IMR-90 (cell line): ENCODE measurements at regions not wholly inside any gene's neighbourhood (a gene's known extent, or its start where the extent isn't known, plus 50 kb on each side); places are given as distances from the start of the nearest gene placed in this dataset.

ENCODE experiments used
- ATAC-seq: fragments of 200-7000 bp; cut with Tn5 transposase; 2 replicates; pipeline ENCODE4 v1.9.1; 2020; ENCODE audit warnings: low read depth, mild to moderate bottlenecking, moderate library complexity
- BruUV-seq: library from RNA; stranded (reverse); fragments of 400-500 nt; replicated peaks from 2 replicates; lab custom pipeline; 2021; lab: Mats Ljungman, UMichigan
- CTCF ChIA-PET: fragments of 300-600 bp; formaldehyde crosslinking; extraction: SDS; loops from one replicate; lab custom pipeline; 2021; ENCODE audit warnings: antibody characterized with exemption; lab: Yijun Ruan, JAX
- POLR2A ChIA-PET: fragments of 300-600 bp; sonication (Branson Sonifier 250); formaldehyde crosslinking; loops from one replicate; lab custom pipeline; 2022; ENCODE audit warnings: antibody characterized with exemption; ENCODE audit not compliant: unreplicated experiment; lab: Charles Lee
- DNase-seq: peaks from one replicate; pipeline ENCODE4 v3.0.0; 2013
- H2AFZ ChIP-seq: replicated peaks from 2 replicates; pipeline ENCODE3; 2013; ENCODE audit warnings: low read length, mild to moderate bottlenecking; ENCODE audit not compliant: poor library complexity
- H2AK5ac ChIP-seq: 2 replicates; pipeline ENCODE4 v1.6.1; 2013; ENCODE audit warnings: low read depth, low read length, inconsistent platforms
- H2AK9ac ChIP-seq: replicated peaks from 2 replicates; pipeline ENCODE3; 2013; ENCODE audit warnings: mild to moderate bottlenecking, low read depth, low read length, moderate library complexity; ENCODE audit not compliant: poor library complexity
- H2BK120ac ChIP-seq: 2 replicates; pipeline ENCODE4 v1.6.1; 2013; ENCODE audit warnings: low read depth, low read length, inconsistent platforms
- H2BK15ac ChIP-seq: 3 replicates; pipeline ENCODE4 v1.6.1; 2013; ENCODE audit warnings: low read depth, low read length, inconsistent platforms
- H2BK20ac ChIP-seq: 2 replicates; pipeline ENCODE4 v1.6.1; 2013; ENCODE audit warnings: low read depth, mild to moderate bottlenecking, inconsistent platforms, low read length, moderate library complexity
- H2BK5ac ChIP-seq: 2 replicates; pipeline ENCODE4 v1.6.1; 2013; ENCODE audit warnings: mild to moderate bottlenecking, low read depth, low read length, inconsistent platforms; ENCODE audit not compliant: poor library complexity, severe bottlenecking
- H3K14ac ChIP-seq: replicated peaks from 2 replicates; pipeline ENCODE4 v1.6.1; 2013; ENCODE audit warnings: low read depth, low read length, inconsistent platforms
- H3K18ac ChIP-seq: 2 replicates; pipeline ENCODE4 v1.6.1; 2013; ENCODE audit warnings: low read depth, low read length, control low read depth
- H3K23ac ChIP-seq: 2 replicates; pipeline ENCODE4 v1.6.1; 2013; ENCODE audit warnings: low read depth, low read length, inconsistent platforms
- H3K27ac ChIP-seq: 2 replicates; pipeline ENCODE4 v1.5.1; 2013; ENCODE audit warnings: mild to moderate bottlenecking, control low read depth, low read length; ENCODE audit not compliant: insufficient read depth
- H3K27me3 ChIP-seq: 2 replicates; pipeline ENCODE4 v1.6.1; 2013; ENCODE audit warnings: low read length; ENCODE audit not compliant: control insufficient read depth, insufficient read depth
- H3K36me3 ChIP-seq: 2 replicates; pipeline ENCODE4 v1.6.1; 2013; ENCODE audit warnings: low read length, mixed read lengths; ENCODE audit not compliant: control insufficient read depth, insufficient read depth
- H3K4ac ChIP-seq: 2 replicates; pipeline ENCODE4 v1.6.1; 2013; ENCODE audit warnings: low read depth, low read length, inconsistent platforms
- H3K4me1 ChIP-seq: 2 replicates; pipeline ENCODE4 v1.6.1; 2013; ENCODE audit warnings: low read length, mixed read lengths; ENCODE audit not compliant: control insufficient read depth, insufficient read depth
- H3K4me2 ChIP-seq: 2 replicates; pipeline ENCODE4 v1.6.1; 2013; ENCODE audit warnings: low read depth, mild to moderate bottlenecking, control low read depth, low read length, moderate library complexity
- H3K4me3 ChIP-seq: 2 replicates; pipeline ENCODE4 v1.5.1; 2013; ENCODE audit warnings: low read depth, mild to moderate bottlenecking, control low read depth, low read length, moderate library complexity; ENCODE audit not compliant: insufficient read depth
- H3K56ac ChIP-seq: 2 replicates; pipeline ENCODE4 v1.6.1; 2013; ENCODE audit warnings: low read length, inconsistent platforms; ENCODE audit not compliant: insufficient read depth; ENCODE audit errors: extremely low read depth
- H3K79me1 ChIP-seq, 2 experiments: 2 replicates each; pipeline ENCODE4 v1.6.1; 2013; ENCODE audit warnings: low read length in 2 of 2, inconsistent platforms in 1 of 2, low read depth in 1 of 2
- H3K9ac ChIP-seq: 2 replicates; pipeline ENCODE4 v1.6.1; 2013; ENCODE audit warnings: low read depth, low read length, control low read depth
- H3K9me1 ChIP-seq: 2 replicates; pipeline ENCODE4 v1.6.1; 2013; ENCODE audit warnings: low read length, inconsistent platforms; ENCODE audit not compliant: insufficient read depth
- H3K9me3 ChIP-seq: 2 replicates; pipeline ENCODE4 v1.6.1; 2013; ENCODE audit warnings: low read length; ENCODE audit not compliant: control insufficient read depth, insufficient read depth
- H4K20me1 ChIP-seq: 2 replicates; pipeline ENCODE4 v1.6.1; 2013; ENCODE audit warnings: low read length, inconsistent platforms; ENCODE audit not compliant: insufficient read depth
- H4K5ac ChIP-seq: 2 replicates; pipeline ENCODE4 v1.6.1; 2013; ENCODE audit warnings: mild to moderate bottlenecking, low read depth, low read length, control low read depth
- H4K8ac ChIP-seq, 2 experiments: 2 replicates each; pipeline ENCODE4 v1.6.1; 2013; ENCODE audit warnings: low read depth in 2 of 2, low read length in 2 of 2, control low read depth in 1 of 2, inconsistent platforms in 1 of 2
- H4K91ac ChIP-seq: 2 replicates; pipeline ENCODE4 v1.6.1; 2013; ENCODE audit warnings: low read depth, low read length, inconsistent platforms; ENCODE audit not compliant: insufficient read depth
- BHLHE40 ChIP-seq: fragments of 150-350 bp; IDR thresholded peaks from 2 replicates; pipeline ENCODE4 v1.6.1; 2016; ENCODE audit warnings: mild to moderate bottlenecking, low read depth, low read length
- CHD1 ChIP-seq: IDR thresholded peaks from 2 replicates; pipeline ENCODE4 v1.6.1; 2012; ENCODE audit warnings: low read depth, low read length, improper control_type of control experiment
- ELK1 ChIP-seq: fragments of 150-350 bp; IDR thresholded peaks from 2 replicates; pipeline ENCODE4 v1.6.1; 2016; ENCODE audit warnings: low read depth, mild to moderate bottlenecking, low read length, moderate library complexity, borderline replicate concordance
- FOS ChIP-seq: fragments of 150-350 bp; IDR thresholded peaks from 2 replicates; pipeline ENCODE4 v1.6.1; 2016; ENCODE audit warnings: low read depth, low read length
- MAFK ChIP-seq: IDR thresholded peaks from 2 replicates; pipeline ENCODE4 v1.6.1; 2012; ENCODE audit warnings: low read depth, low read length, improper control_type of control experiment
- MAZ ChIP-seq: IDR thresholded peaks from 2 replicates; pipeline ENCODE4 v1.6.1; 2012; ENCODE audit warnings: low read depth, mild to moderate bottlenecking, low read length, improper control_type of control experiment, moderate library complexity, borderline replicate concordance
- POLR2A ChIP-seq: IDR thresholded peaks from 2 replicates; pipeline ENCODE4 v1.6.1; 2012; ENCODE audit warnings: mild to moderate bottlenecking, low read depth, low read length
- RAD21 ChIP-seq: IDR thresholded peaks from 2 replicates; pipeline ENCODE4 v1.6.1; 2012; ENCODE audit warnings: low read length, improper control_type of control experiment
- RCOR1 ChIP-seq: IDR thresholded peaks from 2 replicates; pipeline ENCODE4 v1.6.1; 2012; ENCODE audit warnings: mild to moderate bottlenecking, low read length, improper control_type of control experiment; ENCODE audit not compliant: insufficient replicate concordance
- SMC3 ChIP-seq: fragments of 150-350 bp; IDR thresholded peaks from 2 replicates; pipeline ENCODE4 v1.6.1; 2016; ENCODE audit warnings: low read depth, mild to moderate bottlenecking, antibody characterized with exemption, low read length, moderate library complexity
- USF2 ChIP-seq: fragments of 150-350 bp; IDR thresholded peaks from 2 replicates; pipeline ENCODE4 v1.6.1; 2017; ENCODE audit warnings: mild to moderate bottlenecking, antibody characterized with exemption, low read length, low read depth
- WGBS, 2 experiments: methylation state at CpG; one replicate each; pipeline versions ENCODE4 v1.1.5 to v1.1.7; 2013; ENCODE audit warnings: missing lambda C conversion rate in 2 of 2; ENCODE audit not compliant: insufficient read length in 1 of 2; ENCODE audit errors: extremely low coverage in 2 of 2; 5-methylcytosine and 5-hydroxymethylcytosine counted together
- dilution Hi-C: fragments of 300-500 bp; cut with HindIII; formaldehyde crosslinking; loops from one replicate; pipeline ENCODE4 v1.14.3; 2018; ENCODE audit warnings: low sequenced_read_pairs; ENCODE audit not compliant: unreplicated experiment
- in situ Hi-C: fragments of 300-500 bp; cut with MboI; formaldehyde crosslinking; loops from 3 replicates; pipeline ENCODE4 v1.14.3; 2019; ENCODE audit warnings: low sequenced_read_pairs, inconsistent platforms, mixed read lengths
- intact Hi-C: fragments of 100-400 bp; cut with micrococcal nuclease; formaldehyde crosslinking; loops from 2 replicates; pipeline ENCODE4 v1.10.0; 2022
- TF ChIP-seq, protein P1 (sequence below): conservative IDR thresholded peaks from 2 replicates; pipeline ENCODE4 v1.5.1; 2012; ENCODE audit warnings: mild to moderate bottlenecking, low read depth, low read length, improper control_type of control experiment

DNA sequence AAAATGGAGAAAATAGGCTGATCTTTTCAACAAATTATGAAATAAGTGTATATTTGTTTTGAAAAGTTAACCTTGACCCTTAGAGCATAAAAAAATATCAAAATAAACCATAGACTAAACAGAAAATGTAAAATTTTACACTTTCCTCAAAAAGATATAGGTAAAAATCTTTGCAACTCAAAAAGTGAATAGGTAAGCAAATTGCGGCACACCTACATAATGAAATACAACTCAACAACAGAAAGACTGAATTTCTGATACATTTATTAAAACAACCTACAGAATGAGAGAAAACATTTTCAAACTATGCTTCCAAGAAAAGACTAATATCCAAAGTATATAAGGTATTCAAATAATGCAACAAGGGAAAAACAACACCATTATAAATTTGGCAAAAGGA lies 425.7 kb upstream of the KHDRBS2 start:
- Histone ChIP-seq H3K14ac (no peak overlapping the region), H2AK5ac (no peak overlapping the region), H3K27ac (no peak overlapping the region), H4K91ac (no peak overlapping the region), H2AK9ac (no peak overlapping the region), H3K9me1 (no peaks in the 10 kb centered on the region), H2BK15ac (no peak overlapping the region), H3K4me2 (no peak overlapping the region), H3K4me1 (no peaks in the 10 kb centered on the region), H3K9ac (no peak overlapping the region), H3K23ac (no peak overlapping the region), H4K8ac (no peak overlapping the region), H3K9me3 (peaks cover 16% of the 10 kb centered on the region), H3K27me3 (no peaks in the 10 kb centered on the region), H3K4me3 (no peak overlapping the region), H2BK120ac (no peak overlapping the region), H2AFZ (no peak overlapping the region), H3K4ac (no peak overlapping the region), H2BK5ac (no peak overlapping the region), H3K79me1 (no peaks in the 10 kb centered on the region), H3K18ac (no peak overlapping the region), H4K5ac (no peak overlapping the region), H3K56ac (no peak overlapping the region), H3K36me3 (no peaks in the 10 kb centered on the region), H2BK20ac (no peak overlapping the region), H4K20me1 (no peaks in the 10 kb centered on the region)
- intact Hi-C loops (no loop called here), dilution Hi-C loops (no loop called here), in situ Hi-C loops (no loop called here)
- CTCF ChIA-PET, result no interaction called here
- BruUV-seq, result no TSS peak
- ATAC-seq, result no peak
- no peak for DNase-seq
- POLR2A ChIA-PET, result no interaction called here
- TF ChIP-seq USF2 (no peak), MAZ (no peak), RCOR1 (no peak), POLR2A (no peak), RAD21 (no peak), FOS (no peak), ELK1 (no peak), SMC3 (no peak), MAFK (no peak), CHD1 (no peak), BHLHE40 (no peak)
- TF ChIP-seq, protein P1, sequence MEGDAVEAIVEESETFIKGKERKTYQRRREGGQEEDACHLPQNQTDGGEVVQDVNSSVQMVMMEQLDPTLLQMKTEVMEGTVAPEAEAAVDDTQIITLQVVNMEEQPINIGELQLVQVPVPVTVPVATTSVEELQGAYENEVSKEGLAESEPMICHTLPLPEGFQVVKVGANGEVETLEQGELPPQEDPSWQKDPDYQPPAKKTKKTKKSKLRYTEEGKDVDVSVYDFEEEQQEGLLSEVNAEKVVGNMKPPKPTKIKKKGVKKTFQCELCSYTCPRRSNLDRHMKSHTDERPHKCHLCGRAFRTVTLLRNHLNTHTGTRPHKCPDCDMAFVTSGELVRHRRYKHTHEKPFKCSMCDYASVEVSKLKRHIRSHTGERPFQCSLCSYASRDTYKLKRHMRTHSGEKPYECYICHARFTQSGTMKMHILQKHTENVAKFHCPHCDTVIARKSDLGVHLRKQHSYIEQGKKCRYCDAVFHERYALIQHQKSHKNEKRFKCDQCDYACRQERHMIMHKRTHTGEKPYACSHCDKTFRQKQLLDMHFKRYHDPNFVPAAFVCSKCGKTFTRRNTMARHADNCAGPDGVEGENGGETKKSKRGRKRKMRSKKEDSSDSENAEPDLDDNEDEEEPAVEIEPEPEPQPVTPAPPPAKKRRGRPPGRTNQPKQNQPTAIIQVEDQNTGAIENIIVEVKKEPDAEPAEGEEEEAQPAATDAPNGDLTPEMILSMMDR, result no peak
- no CpG with 5 or more reads among the region's 1 CpG for WGBS, 2 experiments
